Fibroblast of lung (primary cell): ENCODE measurements at regions not wholly inside any gene's neighbourhood (a gene's known extent, or its start where the extent isn't known, plus 50 kb on each side); places are given as distances from the start of the nearest gene placed in this dataset.

Experiments
- DNase-seq, 2 donors: peaks; one replicate each; pipeline versions ENCODE4 v3.0.0 to v3.0.0-alpha.2; 2010; ENCODE audit warnings: low read depth in 2 of 2
- H2AFZ ChIP-seq: 2 replicates; pipeline ENCODE4 v1.5.1; 2012; ENCODE audit warnings: low read length, control low read depth, inconsistent platforms
- H3K27ac ChIP-seq: 2 replicates; pipeline ENCODE4 v1.5.1; 2011; ENCODE audit warnings: low read length, control low read depth; ENCODE audit not compliant: insufficient read depth
- H3K27me3 ChIP-seq: 2 replicates; pipeline ENCODE4 v1.5.1; 2011; ENCODE audit warnings: mild to moderate bottlenecking, low read length; ENCODE audit not compliant: control insufficient read depth, insufficient read depth
- H3K36me3 ChIP-seq: 2 replicates; pipeline ENCODE4 v1.5.1; 2011; ENCODE audit warnings: low read length; ENCODE audit not compliant: control insufficient read depth, insufficient read depth
- H3K4me1 ChIP-seq: 2 replicates; pipeline ENCODE4 v1.5.1; 2011; ENCODE audit warnings: low read length; ENCODE audit not compliant: control insufficient read depth, insufficient read depth; ENCODE audit errors: extremely low read depth
- H3K4me2 ChIP-seq: 2 replicates; pipeline ENCODE4 v1.5.1; 2011; ENCODE audit warnings: low read length, control low read depth; ENCODE audit not compliant: insufficient read depth; ENCODE audit errors: extremely low read depth
- H3K4me3 ChIP-seq, 4 experiments: fragments of 200-600 bp in 1 of 4; sonication (generic) in 1 of 4; replicated peaks in 1 of 4; 2 replicates each; pipeline ENCODE4 v1.5.1; 2011 to 2016; ENCODE audit warnings: low read length in 4 of 4, low read depth in 3 of 4, mild to moderate bottlenecking in 3 of 4, control low read depth in 2 of 4, inconsistent platforms in 1 of 4, mixed read lengths in 1 of 4; ENCODE audit not compliant: insufficient read depth in 1 of 4; ENCODE audit errors: control extremely low read depth in 1 of 4
- H3K79me2 ChIP-seq: 2 replicates; pipeline ENCODE4 v1.5.1; 2012; ENCODE audit warnings: mild to moderate bottlenecking, low read length, inconsistent platforms; ENCODE audit not compliant: control insufficient read depth, insufficient read depth
- H3K9ac ChIP-seq: 2 replicates; pipeline ENCODE4 v1.5.1; 2011; ENCODE audit warnings: mild to moderate bottlenecking, low read length, control low read depth; ENCODE audit not compliant: insufficient read depth
- H3K9me3 ChIP-seq: 2 replicates; pipeline ENCODE4 v1.5.1; 2012; ENCODE audit warnings: low read depth, low read length; ENCODE audit not compliant: control insufficient read depth, insufficient read depth
- H4K20me1 ChIP-seq: 2 replicates; pipeline ENCODE4 v1.5.1; 2011; ENCODE audit warnings: low read length; ENCODE audit not compliant: control insufficient read depth, insufficient read depth; ENCODE audit errors: extremely low read depth
- CTCF ChIP-seq, 2 donors: IDR thresholded peaks in 1 of 2; conservative IDR thresholded peaks in 1 of 2; 1 replicate in 1 of 2; 2 replicates in 1 of 2; pipeline ENCODE4 v1.5.1; 2011 to 2012; ENCODE audit warnings: low read length in 2 of 2, control low read depth in 1 of 2, inconsistent platforms in 1 of 2, low read depth in 1 of 2, mild to moderate bottlenecking in 1 of 2
- EZH2 ChIP-seq: IDR thresholded peaks from 2 replicates; pipeline ENCODE4 v1.5.1; 2012; ENCODE audit warnings: low read length, control low read depth, mild to moderate bottlenecking; ENCODE audit errors: missing control alignments

- no peak overlapping the region for H3K9ac ChIP-seq
- H2AFZ ChIP-seq, result no peak overlapping the region
- no peak overlapping the region for H3K4me3 ChIP-seq
- H3K4me2 ChIP-seq, result no peak overlapping the region
- peaks cover 7% of the 10 kb centered on the region for H3K4me1 ChIP-seq
- H3K9me3 ChIP-seq, result no peaks in the 10 kb centered on the region
- no peaks in the 10 kb centered on the region for H4K20me1 ChIP-seq
- no peak for DNase-seq
- H3K27me3 ChIP-seq, result no peaks in the 10 kb centered on the region
- TF ChIP-seq CTCF (conservative IDR thresholded peaks at IDR 0.05 in 1 of 2, IDR thresholded peaks at IDR 0.05 in 1 of 2; ENCODE audit: low read depth in 1 of 2, low read length in 2 of 2), result no peak
- H3K79me2 ChIP-seq, result no peaks in the 10 kb centered on the region
- no peaks in the 10 kb centered on the region for H3K36me3 ChIP-seq
- no peak overlapping the region for H3K27ac ChIP-seq
Observed at GRCh38 chr13:97856304-97856675, 97.2 kb upstream of the IPO5 start.

- Histone ChIP-seq H3K4me2 (no peak overlapping the region), H3K36me3 (no peaks in the 10 kb centered on the region), H2AFZ (no peak overlapping the region), H3K9me3 (no peaks in the 10 kb centered on the region), H3K9ac (no peak overlapping the region), H4K20me1 (no peaks in the 10 kb centered on the region), H3K27me3 (no peaks in the 10 kb centered on the region), H3K4me3 (no peak overlapping the region), H3K4me1 (peaks cover 7% of the 10 kb centered on the region), H3K27ac (no peak overlapping the region), H3K79me2 (no peaks in the 10 kb centered on the region)
- TF ChIP-seq CTCF (conservative IDR thresholded peaks at IDR 0.05 in 1 of 2, IDR thresholded peaks at IDR 0.05 in 1 of 2; ENCODE audit: low read depth in 1 of 2, low read length in 2 of 2), result no peak
- TF ChIP-seq EZH2, result no peak
- DNase-seq, result no peak
Observed at GRCh38 chr13:97858161-97858560, 95.3 kb upstream of the IPO5 start.

GRCh38 chr13:97866346-97866745 lies 87.1 kb upstream of the IPO5 start:
- H3K9me3 ChIP-seq, result no peaks in the 10 kb centered on the region
- no peaks in the 10 kb centered on the region for H3K36me3 ChIP-seq
- H2AFZ ChIP-seq, result no peak overlapping the region
- no peaks in the 10 kb centered on the region for H3K27me3 ChIP-seq
- no peak overlapping the region for H3K9ac ChIP-seq
- no peak overlapping the region for H3K4me3 ChIP-seq
- no peak for DNase-seq
- no peak for TF ChIP-seq EZH2
- no peak for TF ChIP-seq CTCF (conservative IDR thresholded peaks at IDR 0.05 in 1 of 2, IDR thresholded peaks at IDR 0.05 in 1 of 2; ENCODE audit: low read depth in 1 of 2, low read length in 2 of 2)
- no peak overlapping the region for H3K4me2 ChIP-seq
- no peaks in the 10 kb centered on the region for H3K79me2 ChIP-seq
- H3K27ac ChIP-seq, result no peak overlapping the region
- no peaks in the 10 kb centered on the region for H3K4me1 ChIP-seq
- H4K20me1 ChIP-seq, result no peaks in the 10 kb centered on the region
